ENCODE measurements at regions not wholly inside any gene's neighbourhood (a gene's known extent, or its start where the extent isn't known, plus 50 kb on each side); places are given as distances from the start of the nearest gene placed in this dataset.

DNA sequence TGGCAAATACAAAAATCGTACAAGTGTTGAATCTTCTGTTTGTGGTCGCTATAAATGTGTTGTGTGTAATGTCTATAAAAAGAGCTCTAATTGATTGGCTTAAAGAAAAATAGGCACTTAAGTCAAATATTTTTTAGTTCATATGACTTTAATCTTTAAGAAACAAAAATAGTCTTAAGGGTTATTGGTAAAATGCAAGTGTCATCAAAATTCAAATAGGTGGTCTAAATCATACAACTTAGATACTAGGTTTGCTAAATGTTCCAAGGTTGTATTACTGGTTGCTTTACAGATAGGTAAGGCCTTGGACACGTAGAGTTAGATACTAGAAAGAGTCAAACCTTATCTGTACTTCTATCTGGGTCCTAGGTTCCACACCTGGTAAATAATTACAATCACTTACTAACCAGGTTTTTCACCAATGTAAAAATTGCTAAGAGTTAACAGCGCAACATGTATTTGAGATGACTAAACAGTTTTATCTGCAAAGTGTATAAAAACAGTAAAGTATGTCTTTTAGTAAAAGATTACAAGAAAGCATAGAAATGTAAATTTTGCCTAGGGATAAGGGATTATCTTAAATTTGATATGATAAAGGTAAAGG is 91.1 kb upstream of the GNAZ start:
- TF ChIP-seq, protein P1, sequence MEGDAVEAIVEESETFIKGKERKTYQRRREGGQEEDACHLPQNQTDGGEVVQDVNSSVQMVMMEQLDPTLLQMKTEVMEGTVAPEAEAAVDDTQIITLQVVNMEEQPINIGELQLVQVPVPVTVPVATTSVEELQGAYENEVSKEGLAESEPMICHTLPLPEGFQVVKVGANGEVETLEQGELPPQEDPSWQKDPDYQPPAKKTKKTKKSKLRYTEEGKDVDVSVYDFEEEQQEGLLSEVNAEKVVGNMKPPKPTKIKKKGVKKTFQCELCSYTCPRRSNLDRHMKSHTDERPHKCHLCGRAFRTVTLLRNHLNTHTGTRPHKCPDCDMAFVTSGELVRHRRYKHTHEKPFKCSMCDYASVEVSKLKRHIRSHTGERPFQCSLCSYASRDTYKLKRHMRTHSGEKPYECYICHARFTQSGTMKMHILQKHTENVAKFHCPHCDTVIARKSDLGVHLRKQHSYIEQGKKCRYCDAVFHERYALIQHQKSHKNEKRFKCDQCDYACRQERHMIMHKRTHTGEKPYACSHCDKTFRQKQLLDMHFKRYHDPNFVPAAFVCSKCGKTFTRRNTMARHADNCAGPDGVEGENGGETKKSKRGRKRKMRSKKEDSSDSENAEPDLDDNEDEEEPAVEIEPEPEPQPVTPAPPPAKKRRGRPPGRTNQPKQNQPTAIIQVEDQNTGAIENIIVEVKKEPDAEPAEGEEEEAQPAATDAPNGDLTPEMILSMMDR (IDR thresholded peaks at IDR 0.05): no peak
- no peak for TF ChIP-seq ZFX (IDR thresholded peaks at IDR 0.05; ENCODE audit: borderline replicate concordance)

All from 22Rv1 (cell line).